H4 (cell line): ENCODE measurements at regions not wholly inside any gene's neighbourhood (a gene's known extent, or its start where the extent isn't known, plus 50 kb on each side); places are given as distances from the start of the nearest gene placed in this dataset.
"Not testable (repeated sequence)": the region's sequence is repeated elsewhere in the genome, so short reads cannot be mapped to it uniquely, and the experiment has no call there.

ENCODE experiments used
- DNase-seq: peaks from one replicate; pipeline ENCODE4 v3.0.0-alpha.2; 2015; ENCODE audit warnings: low spot score

DNA sequence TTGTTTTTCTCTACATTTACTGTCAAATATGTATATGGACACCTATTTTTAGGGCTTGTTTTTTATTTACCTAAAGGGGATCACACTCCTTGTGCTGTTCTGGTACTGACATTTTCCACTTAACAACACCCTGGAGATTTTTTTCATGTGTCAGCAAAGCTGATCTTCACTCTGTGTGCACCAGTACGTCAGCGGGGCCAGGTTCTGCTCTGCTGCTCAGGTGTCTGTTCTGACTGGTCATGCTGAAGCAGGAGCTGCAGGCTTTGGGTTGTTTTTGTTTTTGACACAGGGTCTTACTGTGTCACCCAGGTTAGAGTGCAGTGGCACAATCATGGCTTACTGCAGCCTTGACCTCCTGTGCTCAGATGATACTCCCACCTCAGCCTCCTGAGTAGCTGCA is 81.9 kb upstream of the CCND2 start:
- no peak for DNase-seq

DNA sequence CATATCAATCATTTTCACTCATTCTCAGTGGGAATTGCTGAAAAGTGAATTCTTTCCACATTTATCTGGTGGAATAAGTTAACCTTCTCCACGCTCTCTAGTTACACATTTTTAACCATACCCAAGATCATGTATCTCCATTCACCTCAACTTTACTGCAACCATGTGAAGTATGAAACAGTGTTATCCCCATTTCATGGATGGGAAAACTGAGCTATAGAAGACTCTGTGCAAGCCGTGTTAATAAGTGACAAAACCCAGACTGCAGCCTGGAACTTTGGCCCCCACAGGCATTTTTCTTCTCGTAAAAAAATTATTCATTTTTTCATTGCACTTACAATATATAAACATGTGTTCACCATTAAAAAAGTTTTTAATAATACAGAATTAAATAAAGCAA is 82.4 kb upstream of the CCND2 start:
- DNase-seq: no peak

DNA sequence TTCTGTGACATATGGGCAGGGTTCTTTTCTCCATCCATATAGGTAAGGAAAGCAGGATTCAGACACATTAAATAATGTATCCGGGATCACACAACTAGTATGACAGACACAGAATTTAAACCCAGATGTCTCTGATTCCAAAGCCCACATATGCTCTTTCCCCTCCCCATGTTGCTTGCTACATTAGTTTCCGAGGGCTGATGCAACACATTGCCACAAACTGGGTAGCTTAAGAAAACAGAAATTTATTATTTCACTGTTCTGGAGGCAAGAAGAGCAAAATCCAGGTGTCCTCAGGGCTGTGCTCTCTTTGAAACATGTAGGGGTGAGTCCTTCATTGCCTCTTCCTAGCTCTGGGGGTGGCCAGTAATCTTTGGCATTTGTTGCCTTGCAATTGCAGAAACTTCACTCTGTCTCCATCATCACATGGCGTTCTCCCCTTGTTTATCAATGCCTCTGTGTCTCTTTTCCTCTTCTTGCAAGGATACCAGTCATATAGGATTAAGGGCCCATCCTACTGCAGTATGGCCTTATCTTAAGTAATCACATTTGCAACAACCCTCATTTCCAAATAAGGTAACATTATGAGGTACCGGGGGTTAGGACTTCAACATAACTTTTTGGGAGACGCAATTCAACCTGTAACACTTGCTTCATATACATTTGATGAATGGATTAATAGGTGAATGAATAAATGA is 83.0 kb upstream of the CCND2 start:
- DNase-seq: no peak

DNA sequence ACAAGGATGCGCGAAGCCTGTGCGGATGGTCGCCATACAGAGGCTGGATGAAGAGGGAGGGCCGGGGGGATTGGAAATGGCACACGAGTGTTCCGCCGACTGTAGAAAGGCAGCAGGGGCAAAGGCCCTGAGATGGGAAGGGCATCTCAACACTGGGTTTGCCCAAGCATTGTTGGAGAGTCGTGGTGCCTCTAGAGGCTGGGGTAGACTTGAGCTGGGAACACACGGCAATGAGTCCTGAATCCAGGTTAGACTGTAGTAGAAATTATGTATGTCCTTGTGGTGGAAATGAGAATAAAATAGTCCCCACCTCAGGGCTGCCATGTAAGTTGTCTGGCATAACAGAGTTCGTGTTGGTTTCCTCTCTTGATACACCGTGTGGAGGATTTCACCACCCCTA is 83.8 kb upstream of the CCND2 start:
- DNase-seq: no peak

DNA sequence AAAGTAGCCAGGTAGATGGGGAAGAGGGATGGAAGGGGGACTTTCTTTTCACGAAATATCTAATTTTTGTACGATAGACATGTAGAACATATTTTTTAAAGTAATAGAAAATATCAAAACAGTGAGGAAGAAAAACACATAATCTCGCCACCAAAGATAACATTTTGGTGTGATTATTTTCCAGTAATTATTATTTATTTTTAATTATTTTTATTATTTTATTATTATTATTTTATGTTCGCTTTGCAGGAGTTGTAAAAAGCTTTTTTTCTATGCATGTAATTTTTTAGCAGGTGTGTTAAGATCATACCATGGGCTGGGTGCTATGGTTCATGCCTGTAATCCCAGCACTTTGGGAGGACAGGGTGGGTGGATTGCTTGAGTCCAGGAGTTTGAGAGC is 85.6 kb upstream of the CCND2 start:
- no peak for DNase-seq

DNA sequence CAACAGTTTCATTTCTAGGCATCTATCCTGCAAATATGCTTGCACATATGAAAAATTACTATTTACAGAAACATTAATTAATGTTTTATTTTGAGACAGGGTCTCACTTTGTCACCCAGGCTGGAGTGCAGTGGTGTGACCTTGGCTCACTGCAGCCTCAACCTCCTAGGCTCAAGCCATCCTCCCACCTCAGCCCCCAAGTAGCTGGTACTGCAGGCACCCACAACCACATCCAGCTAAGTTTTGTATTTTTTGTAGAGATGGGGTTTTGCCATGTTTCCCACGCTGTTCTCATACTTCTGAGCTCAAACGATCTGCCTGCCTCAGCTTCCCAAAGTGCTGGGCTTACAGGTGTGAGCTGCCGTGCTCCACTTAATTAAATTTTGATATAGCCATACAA is 86.2 kb upstream of the CCND2 start:
- not testable (repeated sequence) for DNase-seq

DNA sequence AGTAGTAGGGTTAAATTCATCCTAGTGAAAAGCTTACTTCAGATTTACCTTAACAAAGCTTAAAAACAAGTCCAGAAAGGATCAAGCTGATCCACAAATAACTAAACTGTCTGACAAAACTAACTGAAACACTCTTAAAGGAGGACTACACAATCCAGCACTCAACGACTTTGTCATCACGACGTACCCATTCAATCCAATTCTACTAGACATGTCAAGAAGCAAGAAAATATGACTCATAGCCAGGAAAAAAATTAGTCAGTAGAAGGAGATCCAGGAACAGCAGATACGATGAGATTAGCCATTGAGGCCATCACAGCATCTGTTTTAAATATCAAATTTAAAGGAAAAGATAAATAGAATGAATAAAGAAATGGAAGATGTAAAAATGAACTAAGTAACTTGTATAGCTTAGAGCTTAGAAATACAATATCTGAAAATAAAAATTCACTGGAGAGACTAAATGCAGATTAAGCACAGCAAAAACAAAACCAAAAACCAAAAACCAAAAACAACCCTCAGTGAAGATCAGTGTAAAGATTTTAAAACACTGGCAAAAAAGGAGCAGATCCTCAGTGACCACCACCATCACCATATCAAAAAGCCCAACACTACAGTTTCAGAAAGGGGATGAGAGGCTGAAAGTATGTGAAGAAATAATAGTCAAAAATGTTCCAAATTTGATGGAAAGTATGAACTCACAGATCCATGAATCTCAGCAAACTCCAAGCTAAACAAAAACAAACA is 95.0 kb upstream of the CCND2 start:
- no peak for DNase-seq

DNA sequence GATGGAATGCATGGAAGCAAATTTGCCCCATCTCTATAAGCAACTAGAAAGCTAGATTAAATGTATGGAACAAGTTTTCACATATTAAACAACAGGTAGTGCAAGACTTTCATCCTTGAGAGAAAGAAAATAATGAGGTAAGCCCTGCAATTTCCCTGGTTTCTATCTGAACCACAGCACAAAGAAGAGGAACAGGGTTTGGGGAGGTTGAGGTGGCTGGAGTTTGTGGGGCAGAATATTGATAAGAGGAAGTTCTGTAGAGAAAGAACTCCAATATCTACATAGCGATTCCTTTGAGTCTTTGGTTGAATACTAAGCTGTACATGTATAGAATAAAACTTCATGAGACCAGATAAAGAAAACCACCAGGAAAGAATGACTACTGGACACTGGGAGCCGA is 96.3 kb upstream of the CCND2 start:
- DNase-seq: no peak

DNA sequence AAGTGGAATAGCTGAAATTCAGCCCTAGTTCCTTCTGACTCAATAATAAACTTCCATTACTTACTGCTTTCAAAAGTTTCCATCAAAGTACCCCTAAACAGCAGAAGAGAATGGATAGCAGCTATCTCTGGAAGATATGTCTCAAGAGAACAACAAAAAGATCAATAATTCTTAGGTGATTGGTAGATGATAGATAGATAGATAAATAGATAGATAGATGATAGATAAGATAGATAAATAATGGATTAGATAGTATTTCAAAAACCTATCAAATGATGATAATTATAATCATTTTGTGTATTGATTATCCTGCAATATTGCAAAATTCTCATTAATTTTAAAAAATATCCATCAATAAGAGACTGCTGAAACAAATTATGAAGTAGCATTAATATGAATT is 97.4 kb upstream of the CCND2 start:
- DNase-seq: no peak

DNA sequence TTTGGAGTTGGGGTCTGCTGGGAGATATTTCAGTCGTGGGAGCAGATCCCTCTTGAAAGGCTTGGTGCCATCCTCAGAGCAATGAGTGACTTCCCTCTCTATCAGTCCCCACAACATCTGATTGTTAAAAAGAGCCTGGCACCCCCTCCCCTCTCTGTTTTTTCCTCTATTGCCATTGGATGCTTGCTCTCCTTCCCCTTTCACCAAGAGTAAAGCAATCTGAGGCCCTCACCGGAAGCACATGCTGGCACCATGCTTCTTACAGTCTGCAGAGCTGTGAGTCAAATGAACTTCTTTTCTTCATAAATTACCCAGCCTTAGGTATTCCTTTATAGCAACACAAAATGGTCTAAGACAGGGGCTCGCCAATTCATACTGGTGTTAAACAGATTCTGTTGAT is 99.1 kb upstream of the CCND2 start:
- DNase-seq: no peak

DNA sequence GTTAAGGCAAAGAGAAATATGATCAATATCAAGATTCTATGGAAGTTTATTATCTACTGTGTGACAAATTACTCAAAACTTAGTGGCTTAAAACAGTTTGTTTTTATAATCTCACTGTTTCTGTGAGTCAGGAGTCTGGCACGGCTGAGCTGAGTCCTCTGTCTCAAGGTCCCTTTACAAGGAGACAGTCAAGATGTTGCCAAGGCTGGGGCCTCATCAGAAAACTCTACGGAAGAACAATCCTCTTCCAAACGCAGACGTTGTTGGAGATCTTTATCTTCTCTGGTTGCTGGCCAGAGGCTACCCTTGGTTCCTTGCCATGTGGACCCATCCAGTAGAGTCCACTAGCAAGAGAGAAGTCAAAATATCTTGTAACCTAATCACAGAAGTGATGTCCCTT is 100.6 kb upstream of the CCND2 start:
- DNase-seq: no peak

DNA sequence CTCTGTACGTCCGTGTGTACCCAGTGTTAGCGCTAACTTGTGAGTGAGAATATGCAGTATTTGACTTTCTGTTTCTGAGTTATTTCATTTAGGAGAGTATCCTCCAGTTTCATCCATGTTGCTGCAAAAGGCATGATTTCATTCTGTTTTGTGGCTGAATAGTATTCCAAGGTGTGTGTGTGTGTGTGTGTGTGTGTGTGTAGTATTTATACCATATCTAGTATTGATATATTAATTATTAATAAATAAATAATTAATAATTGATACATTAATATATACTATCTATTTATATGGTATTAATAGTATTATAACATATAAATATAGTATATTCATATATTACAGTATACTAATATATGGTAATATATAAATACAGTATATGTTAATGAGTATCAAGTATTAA is 101.8 kb upstream of the CCND2 start:
- no peak for DNase-seq

DNA sequence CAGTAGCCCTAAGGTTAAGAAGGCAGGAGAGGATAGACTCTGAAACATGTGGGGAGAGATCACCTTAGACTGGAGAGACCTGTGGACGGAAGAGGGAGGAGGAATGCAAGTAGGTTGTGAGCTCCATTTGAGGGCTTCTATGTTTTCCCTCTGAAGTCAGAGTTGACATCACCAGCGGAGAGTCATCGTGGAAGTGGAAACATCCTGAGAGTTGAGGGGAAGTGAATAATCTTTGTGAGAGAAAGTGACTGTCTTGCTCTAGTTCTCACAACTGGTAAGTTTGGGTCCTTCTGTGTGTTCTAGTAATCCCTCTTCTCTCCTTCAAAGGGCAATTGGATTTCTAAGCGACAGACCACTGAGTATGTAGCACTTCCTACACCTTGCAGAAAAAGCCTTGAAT is 103.6 kb upstream of the CCND2 start:
- no peak for DNase-seq

DNA sequence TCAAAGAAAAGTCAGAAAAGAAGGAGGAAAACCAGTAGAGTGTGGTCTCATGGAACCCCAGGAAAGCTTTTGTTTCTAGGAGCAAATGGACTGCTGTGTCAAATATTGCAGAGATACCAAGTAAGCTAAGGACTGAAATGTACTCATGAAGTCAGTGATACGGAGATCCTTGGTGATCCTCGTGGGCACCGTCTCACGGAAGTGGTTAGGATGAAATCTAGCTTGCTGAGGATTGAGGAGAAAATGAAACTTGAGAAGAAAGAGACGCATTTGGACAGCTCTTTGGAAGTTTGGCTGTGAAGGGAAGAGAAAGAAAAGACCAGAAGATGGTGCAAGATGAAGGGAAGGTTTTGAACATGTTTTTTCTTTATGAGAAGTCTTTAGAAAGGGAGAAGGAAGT is 104.0 kb upstream of the CCND2 start:
- DNase-seq: no peak

DNA sequence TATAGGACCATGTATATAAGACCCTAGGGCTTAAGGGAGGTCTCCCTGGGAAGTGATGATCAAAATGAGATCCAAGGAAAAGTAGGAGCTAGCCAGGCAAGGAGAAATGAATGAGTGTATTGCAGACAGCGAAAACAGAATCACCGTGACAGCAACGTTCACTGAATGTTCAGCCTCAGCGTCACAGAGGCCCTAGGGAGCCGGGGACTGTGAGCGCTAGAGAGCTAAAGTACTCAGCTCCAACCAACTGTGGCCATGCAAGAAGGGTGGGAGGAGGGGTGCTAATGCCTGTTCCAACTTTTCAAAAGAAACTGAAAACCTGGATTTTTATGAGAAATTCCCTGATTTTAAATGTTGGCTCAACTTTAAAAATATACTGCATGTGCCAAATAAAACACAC is 105.5 kb upstream of the CCND2 start:
- DNase-seq: no peak

DNA sequence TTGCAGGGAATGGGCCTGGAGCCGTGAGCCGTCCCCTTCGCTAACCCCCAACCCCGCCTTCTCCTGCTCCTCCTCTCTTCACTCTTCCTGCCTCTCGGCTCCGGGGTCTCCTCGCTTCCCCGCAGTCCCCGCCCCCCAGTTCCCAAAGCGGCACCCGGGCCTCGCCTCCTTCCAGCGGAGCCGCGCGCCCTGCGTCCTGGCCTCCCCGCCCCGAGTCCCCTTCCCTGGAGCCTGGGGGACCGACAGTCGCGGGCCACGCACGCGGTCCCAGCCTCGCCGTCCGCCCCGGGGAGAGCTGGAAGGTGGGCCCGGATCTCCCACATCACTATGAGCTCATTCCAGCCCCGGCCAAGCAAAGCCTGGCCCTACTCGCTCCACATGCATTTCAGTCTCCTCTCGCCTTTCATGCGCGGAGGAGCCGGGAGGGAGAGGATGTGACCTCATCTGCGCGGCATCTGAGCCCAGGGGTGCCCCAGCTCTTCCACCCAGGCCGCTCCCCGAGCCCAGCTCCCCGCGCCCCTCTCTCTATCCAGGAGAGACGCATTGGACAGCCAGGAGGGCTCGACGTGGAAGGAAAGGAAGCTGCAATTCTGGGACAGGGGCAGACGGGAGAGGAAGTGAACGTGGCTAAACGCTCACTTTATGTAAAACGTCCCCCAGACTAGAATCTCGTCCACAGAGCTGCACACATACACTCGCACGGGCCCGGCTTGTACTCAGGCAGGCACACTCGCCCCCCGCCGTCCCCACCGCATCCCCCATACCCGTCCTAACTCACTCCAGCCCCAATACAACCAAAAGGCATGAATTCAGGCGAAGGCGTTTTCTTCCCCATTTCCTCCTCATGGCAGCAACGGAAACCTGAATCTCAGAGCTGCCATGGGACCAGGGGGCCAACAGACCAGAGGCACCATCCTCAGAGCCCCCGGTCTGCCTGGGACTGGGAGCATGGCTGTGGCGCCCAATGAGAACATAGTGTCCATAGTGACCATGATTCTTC is 108.7 kb upstream of the CCND2 start:
- no peak for DNase-seq

DNA sequence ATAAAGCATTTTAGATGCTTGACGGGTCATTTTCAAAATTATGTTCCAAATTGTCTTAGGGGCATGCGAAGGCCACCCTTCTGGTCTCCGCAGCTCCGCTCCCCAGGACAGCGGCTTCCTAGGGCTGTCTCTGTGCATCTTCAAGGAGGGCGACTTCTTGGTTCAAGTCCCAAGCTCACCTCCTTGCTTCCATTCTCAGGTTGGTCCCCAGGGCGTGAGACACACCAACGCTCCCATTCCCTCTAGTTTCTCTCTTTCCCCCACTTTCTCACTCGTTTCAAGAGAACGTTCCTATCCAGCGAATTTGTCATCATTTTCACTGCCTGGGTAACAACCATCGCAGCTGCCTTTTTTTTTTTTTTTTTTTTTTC is 109.4 kb upstream of the CCND2 start:
- no peak for DNase-seq

DNA sequence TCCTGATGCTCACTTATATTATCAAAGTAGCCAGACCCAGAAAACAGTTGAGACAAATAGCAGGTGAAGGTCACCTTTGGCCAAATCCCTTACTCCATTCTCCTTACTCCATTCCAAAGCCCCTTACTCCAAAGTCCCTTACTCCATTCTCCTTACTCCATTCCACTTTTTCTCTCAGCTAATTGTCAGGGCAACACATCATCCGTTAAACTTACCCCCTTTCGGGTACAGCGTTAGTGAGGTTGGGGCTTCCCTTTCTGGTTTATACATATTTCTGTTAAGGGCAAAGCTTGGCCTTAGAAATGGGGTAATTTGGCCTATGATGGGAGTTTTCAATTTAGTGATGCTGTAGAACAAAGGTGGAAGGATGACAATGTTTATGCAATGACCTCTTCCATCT is 111.8 kb upstream of the CCND2 start:
- DNase-seq: no peak

DNA sequence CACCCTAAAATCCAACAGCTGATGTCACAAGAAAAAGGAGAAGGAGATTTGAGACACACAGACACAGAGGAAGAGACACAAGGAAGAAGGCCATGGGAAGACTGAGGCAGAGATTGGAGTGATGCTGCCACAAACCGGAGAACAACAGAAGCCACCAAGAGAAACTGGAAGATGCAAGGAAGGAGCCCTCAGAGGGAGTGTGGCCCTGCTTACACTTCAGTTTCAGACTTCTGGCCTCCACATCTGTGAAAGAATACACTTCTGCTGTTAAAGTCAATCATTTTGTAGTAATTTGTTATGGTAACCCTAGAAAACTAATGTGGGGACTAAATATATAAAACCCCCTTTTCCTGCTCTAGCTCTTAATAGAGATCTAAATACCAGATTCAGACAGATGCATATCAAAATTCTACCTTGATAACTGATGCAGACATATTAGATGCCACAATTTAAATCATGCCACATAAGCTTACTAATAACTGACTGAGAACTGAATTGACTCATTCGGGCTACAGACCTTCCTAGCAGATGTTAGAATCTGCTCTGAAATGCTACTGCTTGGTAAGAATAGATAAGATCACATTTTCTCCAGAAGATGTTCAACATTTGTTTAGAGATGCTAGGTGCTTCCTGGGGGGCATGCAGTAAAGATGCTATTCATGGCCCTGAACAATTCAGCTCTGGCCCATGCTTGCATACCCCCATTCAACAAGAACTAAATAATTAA is 113.1 kb upstream of the CCND2 start:
- no peak for DNase-seq

DNA sequence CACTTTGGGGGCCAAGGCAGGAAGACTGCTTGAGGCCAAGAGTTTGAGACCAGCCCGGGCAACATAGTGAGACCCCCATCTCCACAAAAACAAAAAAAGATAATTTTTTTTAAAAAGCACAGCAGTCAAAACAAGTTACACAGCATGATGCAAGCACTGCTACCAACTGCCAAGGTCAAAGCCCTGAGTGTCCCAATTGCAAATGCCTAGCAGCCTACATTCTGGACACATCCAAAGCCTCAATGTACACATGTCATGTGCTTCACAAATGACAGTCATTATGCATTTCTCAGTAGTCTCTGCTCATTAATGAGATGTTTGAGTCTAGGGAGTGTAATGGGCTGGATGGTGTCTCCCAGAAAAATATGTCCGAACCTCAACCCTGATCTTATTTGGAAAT is 113.7 kb upstream of the CCND2 start:
- no peak for DNase-seq

DNA sequence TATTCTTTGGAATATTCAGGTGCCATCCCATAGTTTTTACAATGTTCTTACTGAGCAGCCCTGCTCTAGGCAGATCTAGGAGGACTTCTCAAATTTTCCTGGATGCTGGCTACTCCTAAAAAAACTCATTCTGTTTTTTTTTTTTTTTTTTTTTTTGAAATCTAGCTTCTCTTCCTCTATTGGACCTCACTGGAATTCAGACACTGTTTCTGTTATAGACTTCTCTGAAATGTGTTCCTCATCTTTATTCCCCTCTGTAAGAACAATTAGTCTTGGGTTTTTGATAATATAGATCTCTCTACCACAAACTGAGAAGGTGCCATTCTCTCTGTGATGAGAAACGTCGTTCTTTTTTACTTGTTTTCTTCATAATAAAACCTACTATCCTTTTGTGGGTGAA is 115.3 kb upstream of the CCND2 start:
- no peak for DNase-seq

DNA sequence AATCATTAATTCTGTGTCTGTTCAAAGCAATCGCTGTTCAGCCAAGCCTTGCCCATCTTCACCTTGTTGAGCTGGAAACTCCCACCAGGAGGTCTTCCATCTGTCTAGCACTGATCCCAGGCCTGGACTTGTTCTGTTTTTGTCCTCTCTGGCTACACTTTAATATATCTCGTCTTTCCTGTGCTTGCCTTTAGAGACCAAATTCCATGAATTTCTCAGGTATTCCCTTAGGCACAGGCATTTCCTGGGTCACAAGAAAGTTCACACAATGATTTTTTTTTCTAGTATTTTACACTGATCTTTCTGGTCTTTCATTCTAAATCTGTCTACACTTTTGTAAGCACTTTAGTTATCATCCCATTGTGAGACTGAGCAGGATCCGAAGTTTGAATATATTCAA is 116.4 kb upstream of the CCND2 start:
- DNase-seq: no peak
